GM12872 (cell line): ENCODE measurements at regions not wholly inside any gene's neighbourhood (a gene's known extent, or its start where the extent isn't known, plus 50 kb on each side); places are given as distances from the start of the nearest gene placed in this dataset.
A peak's percentile ranks its signal among the peaks of the same experiment; 100 is the strongest.

ENCODE experiments used
- TF ChIP-seq, protein P1 (sequence below): IDR thresholded peaks from 3 replicates; pipeline ENCODE4 v1.5.1; 2011; ENCODE audit warnings: low read depth, mild to moderate bottlenecking, low read length, moderate library complexity; ENCODE audit not compliant: insufficient read depth

GRCh38 chr14:100645196-100645981, 58.2 kb upstream of the BEGAIN start:
- TF ChIP-seq, protein P1, sequence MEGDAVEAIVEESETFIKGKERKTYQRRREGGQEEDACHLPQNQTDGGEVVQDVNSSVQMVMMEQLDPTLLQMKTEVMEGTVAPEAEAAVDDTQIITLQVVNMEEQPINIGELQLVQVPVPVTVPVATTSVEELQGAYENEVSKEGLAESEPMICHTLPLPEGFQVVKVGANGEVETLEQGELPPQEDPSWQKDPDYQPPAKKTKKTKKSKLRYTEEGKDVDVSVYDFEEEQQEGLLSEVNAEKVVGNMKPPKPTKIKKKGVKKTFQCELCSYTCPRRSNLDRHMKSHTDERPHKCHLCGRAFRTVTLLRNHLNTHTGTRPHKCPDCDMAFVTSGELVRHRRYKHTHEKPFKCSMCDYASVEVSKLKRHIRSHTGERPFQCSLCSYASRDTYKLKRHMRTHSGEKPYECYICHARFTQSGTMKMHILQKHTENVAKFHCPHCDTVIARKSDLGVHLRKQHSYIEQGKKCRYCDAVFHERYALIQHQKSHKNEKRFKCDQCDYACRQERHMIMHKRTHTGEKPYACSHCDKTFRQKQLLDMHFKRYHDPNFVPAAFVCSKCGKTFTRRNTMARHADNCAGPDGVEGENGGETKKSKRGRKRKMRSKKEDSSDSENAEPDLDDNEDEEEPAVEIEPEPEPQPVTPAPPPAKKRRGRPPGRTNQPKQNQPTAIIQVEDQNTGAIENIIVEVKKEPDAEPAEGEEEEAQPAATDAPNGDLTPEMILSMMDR = peak; percentile 83

DNA sequence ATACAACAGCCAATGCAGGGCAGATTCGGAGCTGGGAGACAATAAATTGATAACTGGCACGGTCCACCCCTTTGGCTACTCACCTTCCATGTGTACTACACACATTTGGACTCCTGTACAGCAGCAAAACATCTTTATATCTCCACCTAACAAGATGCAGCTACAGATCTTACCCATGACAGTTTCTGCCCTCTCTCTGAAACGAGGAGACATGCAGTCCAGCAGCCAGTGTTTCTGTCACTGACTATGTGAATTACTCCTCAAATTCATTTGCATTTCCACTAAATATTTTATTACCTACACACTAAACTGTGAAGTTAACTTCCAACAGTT, 58.7 kb upstream of the BEGAIN start:
- TF ChIP-seq, protein P1 = no peak

DNA sequence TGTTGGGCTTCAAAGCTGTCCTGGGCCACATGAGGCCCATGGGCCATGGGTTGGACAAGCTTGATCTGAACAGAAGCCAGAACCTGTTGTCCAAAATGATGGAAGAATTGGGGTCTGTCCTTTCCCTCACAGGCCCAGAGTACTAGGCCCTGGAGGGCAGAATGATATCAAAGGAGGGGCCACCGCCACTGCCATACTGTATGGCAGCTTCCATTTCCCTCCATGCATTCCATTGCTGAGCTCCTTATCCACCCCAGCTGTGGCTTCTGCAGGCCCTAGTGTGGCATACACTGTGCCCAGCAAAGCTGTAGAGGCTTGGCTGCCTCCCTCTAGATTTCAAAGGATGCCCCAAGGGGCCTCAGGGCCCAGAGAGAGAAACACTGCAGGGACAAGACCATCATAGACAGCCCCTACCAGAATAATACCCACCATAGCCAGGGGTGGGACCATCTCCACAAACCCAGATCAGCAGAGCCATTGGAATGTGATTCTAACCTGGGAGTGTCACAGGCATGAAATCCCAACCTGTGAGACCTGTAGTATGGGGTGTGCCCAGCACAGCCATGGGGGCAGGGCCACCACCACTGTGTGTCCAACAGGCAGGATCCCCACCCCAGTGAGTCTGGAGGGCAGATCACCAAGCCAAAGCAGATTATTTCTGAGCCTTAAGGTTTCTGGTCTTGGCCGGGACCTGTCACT, 61.4 kb upstream of the BEGAIN start:
- TF ChIP-seq, protein P1 = no peak

GRCh38 chr14:100649173-100649519, 61.9 kb upstream of the BEGAIN start:
- TF ChIP-seq, protein P1 = no peak

DNA sequence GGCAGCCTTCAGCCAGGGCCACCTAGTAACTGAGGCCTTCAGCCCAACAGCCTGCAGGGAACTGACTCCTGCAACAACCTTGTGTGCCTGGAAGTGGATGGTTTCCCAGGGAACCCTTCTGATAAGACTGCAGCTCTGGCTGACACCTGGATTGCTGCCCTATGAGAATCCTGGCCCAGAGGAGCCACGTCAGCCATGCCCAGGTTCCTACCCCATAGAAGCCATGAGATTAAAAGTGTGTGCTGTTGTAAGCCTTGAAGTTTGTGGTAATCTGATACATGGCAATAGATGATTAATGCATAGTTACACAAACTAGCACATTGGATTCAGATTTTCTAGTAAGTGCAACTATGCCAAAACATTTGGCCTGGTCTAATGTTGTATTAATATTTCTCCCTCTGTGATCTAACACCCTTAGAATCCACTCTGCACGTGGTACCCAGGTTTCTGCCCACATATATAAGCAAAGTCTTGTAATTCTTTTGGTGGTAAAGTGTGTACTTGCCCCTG, 64.8 kb upstream of the BEGAIN start:
- TF ChIP-seq, protein P1 = no peak

- TF ChIP-seq, protein P1 = no peak
These were observed 65.5 kb upstream of the BEGAIN start for GRCh38 chr14:100652744-100653143.

- TF ChIP-seq, protein P1 = peak; percentile 72
These were observed 66.2 kb upstream of the BEGAIN start for GRCh38 chr14:100653409-100653808.
